Trophoblast cell (in vitro differentiated cells and primary cell): ENCODE measurements at regions not wholly inside any gene's neighbourhood (a gene's known extent, or its start where the extent isn't known, plus 50 kb on each side); places are given as distances from the start of the nearest gene placed in this dataset.

Source experiments
- DNase-seq, 2 donors: peaks; one replicate each; pipeline ENCODE4 v3.0.0-alpha.2; 2016
- H2AFZ ChIP-seq: 2 replicates; pipeline ENCODE4 v1.6.1; 2013; ENCODE audit warnings: low read length, moderate library complexity, mild to moderate bottlenecking; ENCODE audit not compliant: insufficient read depth, poor library complexity
- H2AK5ac ChIP-seq: 2 replicates; pipeline ENCODE4 v1.6.1; 2013; ENCODE audit warnings: mild to moderate bottlenecking, low read length
- H2BK120ac ChIP-seq: 2 replicates; pipeline ENCODE4 v1.6.1; 2013; ENCODE audit warnings: low read length, mild to moderate bottlenecking, moderate library complexity; ENCODE audit not compliant: insufficient read depth, poor library complexity
- H2BK12ac ChIP-seq: 2 replicates; pipeline ENCODE4 v1.6.1; 2013; ENCODE audit warnings: mild to moderate bottlenecking, low read length, moderate library complexity
- H2BK5ac ChIP-seq: 2 replicates; pipeline ENCODE4 v1.6.1; 2013; ENCODE audit warnings: low read length, low read depth, moderate library complexity, mild to moderate bottlenecking; ENCODE audit not compliant: poor library complexity
- H3K14ac ChIP-seq: 2 replicates; pipeline ENCODE4 v1.6.1; 2013; ENCODE audit warnings: mild to moderate bottlenecking, low read length
- H3K18ac ChIP-seq: 2 replicates; pipeline ENCODE4 v1.6.1; 2013; ENCODE audit warnings: mild to moderate bottlenecking, low read length
- H3K23ac ChIP-seq: 2 replicates; pipeline ENCODE4 v1.6.1; 2013; ENCODE audit warnings: low read length
- H3K27ac ChIP-seq: 2 replicates; pipeline ENCODE4 v1.5.1; 2013; ENCODE audit warnings: low read depth, mild to moderate bottlenecking, inconsistent platforms, low read length, moderate library complexity
- H3K27me3 ChIP-seq: 2 replicates; pipeline ENCODE4 v1.6.1; 2013; ENCODE audit warnings: inconsistent platforms, mild to moderate bottlenecking, low read length, moderate library complexity; ENCODE audit not compliant: insufficient read depth
- H3K36me3 ChIP-seq, 2 experiments: 1 replicate in 1 of 2; 2 replicates in 1 of 2; pipeline ENCODE4 v1.6.1; 2013; ENCODE audit warnings: low read length in 2 of 2, mild to moderate bottlenecking in 2 of 2, moderate library complexity in 1 of 2; ENCODE audit not compliant: insufficient read depth in 2 of 2, control insufficient read depth in 1 of 2
- H3K4ac ChIP-seq: 2 replicates; pipeline ENCODE4 v1.6.1; 2013; ENCODE audit warnings: low read depth, mild to moderate bottlenecking, low read length, moderate library complexity
- H3K4me1 ChIP-seq, 2 experiments: 1 replicate in 1 of 2; 2 replicates in 1 of 2; pipeline ENCODE4 v1.6.1; 2013; ENCODE audit warnings: low read length in 2 of 2, mild to moderate bottlenecking in 2 of 2, moderate library complexity in 1 of 2; ENCODE audit not compliant: insufficient read depth in 2 of 2, control insufficient read depth in 1 of 2
- H3K4me2 ChIP-seq: 2 replicates; pipeline ENCODE4 v1.6.1; 2013; ENCODE audit warnings: inconsistent platforms, mild to moderate bottlenecking, low read length, moderate library complexity
- H3K4me3 ChIP-seq: 2 replicates; pipeline ENCODE4 v1.5.1; 2013; ENCODE audit warnings: mild to moderate bottlenecking, low read depth, low read length, inconsistent platforms
- H3K79me1 ChIP-seq: one replicate; pipeline ENCODE4 v1.6.1; 2013; ENCODE audit warnings: low read length
- H3K79me2 ChIP-seq: 2 replicates; pipeline ENCODE4 v1.6.1; 2013; ENCODE audit warnings: low read length, mild to moderate bottlenecking; ENCODE audit not compliant: control insufficient read depth, insufficient read depth, poor library complexity
- H3K9ac ChIP-seq: 2 replicates; pipeline ENCODE4 v1.6.1; 2013; ENCODE audit warnings: mild to moderate bottlenecking, low read length
- H3K9me3 ChIP-seq: 2 replicates; pipeline ENCODE4 v1.6.1; 2013; ENCODE audit warnings: low read depth, mild to moderate bottlenecking, control low read depth, inconsistent platforms, low read length; ENCODE audit not compliant: insufficient read depth
- H4K12ac ChIP-seq: 2 replicates; pipeline ENCODE4 v1.6.1; 2013; ENCODE audit warnings: low read depth, mild to moderate bottlenecking, low read length, moderate library complexity
- H4K8ac ChIP-seq: 2 replicates; pipeline ENCODE4 v1.6.1; 2013; ENCODE audit warnings: low read depth, mild to moderate bottlenecking, low read length, moderate library complexity
- H4K91ac ChIP-seq: one replicate; pipeline ENCODE4 v1.6.1; 2013; ENCODE audit warnings: low read depth, mild to moderate bottlenecking, low read length, moderate library complexity
- WGBS: extraction: QIAGEN DNeasy Blood & Tissue Kit; methylation state at CpG from one replicate; pipeline ENCODE4 v1.1.7; 2013; ENCODE audit warnings: missing lambda C conversion rate; ENCODE audit not compliant: insufficient read length, insufficient coverage; ENCODE audit errors: extremely low coverage; 5-methylcytosine and 5-hydroxymethylcytosine counted together

GRCh38 chr13:60707878-60708277 lies 310.9 kb downstream of the TDRD3 start:
- no peak overlapping the region for H4K91ac ChIP-seq
- peak in 1 of 2 donors; percentile 59 for DNase-seq

GRCh38 chr13:60701895-60702294 lies 304.9 kb downstream of the TDRD3 start:
- no peak overlapping the region for H3K4me2 ChIP-seq
- WGBS = no CpG with 5 or more reads among the region's 3 CpGs
- no peak for DNase-seq

More at GRCh38 chr13:60707878-60708277, 310.9 kb downstream of the TDRD3 start:
- Histone ChIP-seq H2BK5ac (peak overlapping the region; percentile 10), H3K14ac (no peak overlapping the region), H3K23ac (no peak overlapping the region), H3K9me3 (no peaks in the 10 kb centered on the region), H3K4me2 (peak overlapping the region; percentile 38), H3K27ac (peak overlapping the region; percentile 57), H3K4ac (no peak overlapping the region), H3K79me2 (no peaks in the 10 kb centered on the region), H4K12ac (no peak overlapping the region), H3K79me1 (peaks cover 2% of the 10 kb centered on the region), H3K9ac (no peak overlapping the region), H3K27me3 (no peaks in the 10 kb centered on the region), H3K4me3 (no peak overlapping the region), H4K8ac (no peak overlapping the region), H2AFZ (no peak overlapping the region), H2AK5ac (no peak overlapping the region), H2BK120ac (no peak overlapping the region), H2BK12ac (no peak overlapping the region), H3K18ac (no peak overlapping the region), H3K36me3 (no peaks in the 10 kb centered on the region), H3K4me1 (peaks cover 2 to 3% of the 10 kb centered on the region in 2 experiments)

DNA sequence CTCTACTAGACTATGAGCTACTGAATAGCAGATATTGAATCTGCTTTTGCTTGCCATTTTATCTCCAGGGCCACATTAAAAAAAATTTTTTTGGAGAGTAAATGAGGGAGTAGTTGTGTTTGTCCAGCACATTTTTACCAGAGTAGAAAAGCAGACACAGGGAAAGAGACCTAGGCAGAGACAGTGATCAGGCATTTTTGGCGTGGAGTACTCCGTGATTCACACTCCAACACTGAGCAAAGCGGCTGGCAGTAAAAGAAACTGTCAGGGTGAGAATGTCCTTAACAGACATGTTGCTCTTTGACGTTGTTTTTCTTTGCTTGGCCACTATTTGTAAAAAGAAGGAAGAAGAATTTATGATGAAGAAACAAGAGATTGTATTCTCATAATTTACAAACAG lies 304.0 kb downstream of the TDRD3 start:
- Histone ChIP-seq H2AK5ac (no peak overlapping the region), H3K79me1 (no peaks in the 10 kb centered on the region), H3K4me2 (no peak overlapping the region), H2BK120ac (no peak overlapping the region), H3K27ac (no peak overlapping the region), H3K23ac (no peak overlapping the region), H3K4me1 (peaks cover 0 to 2% of the 10 kb centered on the region in 2 experiments), H3K4me3 (no peak overlapping the region), H3K18ac (no peak overlapping the region), H2AFZ (no peak overlapping the region), H3K36me3 (no peaks in the 10 kb centered on the region), H3K79me2 (no peaks in the 10 kb centered on the region), H3K27me3 (no peaks in the 10 kb centered on the region), H3K9ac (no peak overlapping the region), H4K91ac (no peak overlapping the region), H4K12ac (no peak overlapping the region), H3K4ac (no peak overlapping the region), H2BK12ac (no peak overlapping the region), H4K8ac (no peak overlapping the region), H3K14ac (no peak overlapping the region), H3K9me3 (no peaks in the 10 kb centered on the region), H2BK5ac (no peak overlapping the region)
- no peak for DNase-seq
- WGBS = no CpG with 5 or more reads among the region's 4 CpGs

More at GRCh38 chr13:60701895-60702294, 304.9 kb downstream of the TDRD3 start:
- H4K12ac ChIP-seq = no peak overlapping the region
- peaks cover 0 to 2% of the 10 kb centered on the region in 2 experiments for H3K4me1 ChIP-seq
- H3K9me3 ChIP-seq = no peaks in the 10 kb centered on the region
- H4K8ac ChIP-seq = no peak overlapping the region
- no peak overlapping the region for H2BK120ac ChIP-seq
- no peak overlapping the region for H2BK12ac ChIP-seq
- H3K79me1 ChIP-seq = no peaks in the 10 kb centered on the region
- H3K23ac ChIP-seq = no peak overlapping the region
- H3K18ac ChIP-seq = no peak overlapping the region
- H2AK5ac ChIP-seq = no peak overlapping the region
- H2AFZ ChIP-seq = no peak overlapping the region
- H3K4ac ChIP-seq = no peak overlapping the region
- H3K4me3 ChIP-seq = no peak overlapping the region
- no peak overlapping the region for H2BK5ac ChIP-seq
- no peak overlapping the region for H3K27ac ChIP-seq
- no peaks in the 10 kb centered on the region for H3K27me3 ChIP-seq
- no peaks in the 10 kb centered on the region for H3K79me2 ChIP-seq
- H3K36me3 ChIP-seq = no peaks in the 10 kb centered on the region
- no peak overlapping the region for H4K91ac ChIP-seq
- H3K9ac ChIP-seq = no peak overlapping the region
- no peak overlapping the region for H3K14ac ChIP-seq

- Histone ChIP-seq H3K79me1 (no peaks in the 10 kb centered on the region), H2BK120ac (no peak overlapping the region), H3K4me3 (no peak overlapping the region), H3K23ac (no peak overlapping the region), H4K8ac (no peak overlapping the region), H4K91ac (no peak overlapping the region), H3K27ac (no peak overlapping the region), H3K27me3 (no peaks in the 10 kb centered on the region), H2BK5ac (no peak overlapping the region), H2AFZ (no peak overlapping the region), H3K79me2 (no peaks in the 10 kb centered on the region), H3K4me2 (no peak overlapping the region), H3K4ac (no peak overlapping the region), H4K12ac (no peak overlapping the region), H3K9ac (no peak overlapping the region), H2AK5ac (no peak overlapping the region), H3K9me3 (no peaks in the 10 kb centered on the region), H3K4me1 (peaks cover 0 to 2% of the 10 kb centered on the region in 2 experiments), H2BK12ac (no peak overlapping the region), H3K14ac (no peak overlapping the region), H3K36me3 (no peaks in the 10 kb centered on the region), H3K18ac (no peak overlapping the region)
- no peak for DNase-seq
- WGBS = no CpG with 5 or more reads among the region's 2 CpGs
Measured at GRCh38 chr13:60699636-60700035, 302.6 kb downstream of the TDRD3 start.
